ENCODE measurements at regions not wholly inside any gene's neighbourhood (a gene's known extent, or its start where the extent isn't known, plus 50 kb on each side); places are given as distances from the start of the nearest gene placed in this dataset.

DNA sequence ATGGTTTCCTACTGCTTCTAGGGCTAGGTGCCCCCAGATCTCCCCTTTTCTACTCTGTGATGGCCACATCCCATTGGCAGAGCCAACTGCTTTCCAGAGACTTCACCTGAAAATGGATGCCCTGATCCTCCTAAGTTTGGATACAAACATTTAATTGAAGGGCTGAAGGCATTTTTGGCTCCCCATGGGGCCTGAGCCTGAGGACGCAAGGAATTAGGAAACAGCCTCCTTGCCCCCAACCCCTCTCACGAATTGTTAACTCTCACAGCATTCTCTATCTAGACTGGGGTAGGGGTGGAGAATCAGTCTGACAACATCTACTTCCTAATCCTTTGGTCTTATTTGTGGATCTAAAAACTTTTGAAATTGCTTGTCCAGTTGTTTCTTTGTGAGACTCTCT lies 108.5 kb upstream of the KCNK2 start:
- TF ChIP-seq, protein P1, sequence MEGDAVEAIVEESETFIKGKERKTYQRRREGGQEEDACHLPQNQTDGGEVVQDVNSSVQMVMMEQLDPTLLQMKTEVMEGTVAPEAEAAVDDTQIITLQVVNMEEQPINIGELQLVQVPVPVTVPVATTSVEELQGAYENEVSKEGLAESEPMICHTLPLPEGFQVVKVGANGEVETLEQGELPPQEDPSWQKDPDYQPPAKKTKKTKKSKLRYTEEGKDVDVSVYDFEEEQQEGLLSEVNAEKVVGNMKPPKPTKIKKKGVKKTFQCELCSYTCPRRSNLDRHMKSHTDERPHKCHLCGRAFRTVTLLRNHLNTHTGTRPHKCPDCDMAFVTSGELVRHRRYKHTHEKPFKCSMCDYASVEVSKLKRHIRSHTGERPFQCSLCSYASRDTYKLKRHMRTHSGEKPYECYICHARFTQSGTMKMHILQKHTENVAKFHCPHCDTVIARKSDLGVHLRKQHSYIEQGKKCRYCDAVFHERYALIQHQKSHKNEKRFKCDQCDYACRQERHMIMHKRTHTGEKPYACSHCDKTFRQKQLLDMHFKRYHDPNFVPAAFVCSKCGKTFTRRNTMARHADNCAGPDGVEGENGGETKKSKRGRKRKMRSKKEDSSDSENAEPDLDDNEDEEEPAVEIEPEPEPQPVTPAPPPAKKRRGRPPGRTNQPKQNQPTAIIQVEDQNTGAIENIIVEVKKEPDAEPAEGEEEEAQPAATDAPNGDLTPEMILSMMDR (IDR thresholded peaks at IDR 0.05) = no peak
- no peak for TF ChIP-seq EZH2 (IDR thresholded peaks at IDR 0.05; ENCODE audit: borderline replicate concordance, insufficient read depth, low read depth, low read length, poor library complexity, severe bottlenecking)
